AG04449 (cell line): ENCODE measurements at regions not wholly inside any gene's neighbourhood (a gene's known extent, or its start where the extent isn't known, plus 50 kb on each side); places are given as distances from the start of the nearest gene placed in this dataset.
"Not testable (repeated sequence)": the region's sequence is repeated elsewhere in the genome, so short reads cannot be mapped to it uniquely, and the experiment has no call there.

ENCODE experiments used
- CTCF ChIA-PET: fragments of 350-600 bp; formaldehyde crosslinking; extraction: SDS; loops from one replicate; lab custom pipeline; 2021; ENCODE audit warnings: antibody characterized with exemption; lab: Yijun Ruan, JAX
- POLR2A ChIA-PET: fragments of 400-600, 350-600 bp; formaldehyde crosslinking; extraction: SDS; loops from one replicate; lab custom pipeline; 2020; ENCODE audit warnings: antibody characterized with exemption, inconsistent platforms; lab: Yijun Ruan, JAX
- DNase-seq: peaks from one replicate; pipeline ENCODE4 v3.0.0-alpha.2; 2010; ENCODE audit warnings: low read depth, low spot score
- H3K4me3 ChIP-seq: 2 replicates; pipeline ENCODE4 v1.5.1; 2011; ENCODE audit warnings: low read depth, mild to moderate bottlenecking, control low read depth, low read length
- CTCF ChIP-seq: IDR thresholded peaks from one replicate; pipeline ENCODE4 v1.5.1; 2011; ENCODE audit warnings: mild to moderate bottlenecking, moderate library complexity, low read length, control low read depth, inconsistent platforms; ENCODE audit not compliant: insufficient read depth; ENCODE audit errors: missing control alignments

GRCh38 chr6:151180330-151181048 lies 59.3 kb upstream of the AKAP12 start:
- H3K4me3 ChIP-seq = no peak overlapping the region
- ChIA-PET CTCF (no interaction called here), POLR2A (interaction anchor here (0.7 kb wide), 1 partner anchor 282 kb away, joined by 4 read pairs; no protein-coding TSS in a partner anchor)
- no peak for DNase-seq
- no peak for TF ChIP-seq CTCF

- ChIA-PET POLR2A (no interaction called here), CTCF (no interaction called here)
- no peak for DNase-seq
- no peak overlapping the region for H3K4me3 ChIP-seq
- TF ChIP-seq CTCF = no peak
Observed at GRCh38 chr6:151181706-151182363, 57.9 kb upstream of the AKAP12 start.

GRCh38 chr6:151182958-151183357 lies 56.8 kb upstream of the AKAP12 start:
- POLR2A ChIA-PET = not testable (repeated sequence)
- CTCF ChIA-PET = interaction anchor here (1.0 kb wide), 1 partner anchor 9 kb away, joined by 3 read pairs; no protein-coding TSS in a partner anchor

GRCh38 chr6:151185148-151185547 lies 54.6 kb upstream of the AKAP12 start:
- POLR2A ChIA-PET = no interaction called here
- CTCF ChIA-PET = no interaction called here

More at GRCh38 chr6:151182958-151183357, 56.8 kb upstream of the AKAP12 start:
- H3K4me3 ChIP-seq, DNase-seq: not testable (repeated sequence)

GRCh38 chr6:151186306-151186705 lies 53.5 kb upstream of the AKAP12 start:
- DNase-seq = no peak
- POLR2A ChIA-PET = no interaction called here
- CTCF ChIA-PET = interaction anchor here (0.9 to 1.1 kb wide), 2 partner anchors 148 to 172 kb away, joined by 3 read pairs; no protein-coding TSS in a partner anchor
- no peak overlapping the region for H3K4me3 ChIP-seq
- no peak for TF ChIP-seq CTCF

More at GRCh38 chr6:151185148-151185547, 54.6 kb upstream of the AKAP12 start:
- TF ChIP-seq CTCF = no peak
- DNase-seq = no peak
- H3K4me3 ChIP-seq = no peak overlapping the region

- ChIA-PET CTCF (interaction anchor here (0.9 to 1.1 kb wide), 2 partner anchors 148 to 173 kb away, joined by 3 read pairs; no protein-coding TSS in a partner anchor), POLR2A (no interaction called here)
- no peak for DNase-seq
- TF ChIP-seq CTCF = no peak
- H3K4me3 ChIP-seq = no peak overlapping the region
Observed at GRCh38 chr6:151186804-151187330, 52.9 kb upstream of the AKAP12 start.
